GM12878 (cell line): ENCODE measurements at regions not wholly inside any gene's neighbourhood (a gene's known extent, or its start where the extent isn't known, plus 50 kb on each side); places are given as distances from the start of the nearest gene placed in this dataset.

Source experiments
- ATAC-seq: fragments of 200-7000 bp; cut with Tn5 transposase; 3 replicates; pipeline ENCODE4 v1.9.1; 2020; ENCODE audit warnings: mild to moderate bottlenecking, moderate library complexity
- BruUV-seq: library from RNA; stranded (reverse); fragments of 400-500 nt; replicated peaks from 2 replicates; lab custom pipeline; 2021; lab: Mats Ljungman, UMichigan
- CTCF ChIA-PET: fragments of 300-600 bp; sonication (Branson Sonifier 250); formaldehyde crosslinking; extraction: SDS; loops from one replicate; lab custom pipeline; 2021; ENCODE audit warnings: inconsistent platforms; lab: Yijun Ruan, JAX
- POLR2A ChIA-PET: fragments of 350-600 bp; formaldehyde crosslinking; extraction: SDS; loops from one replicate; lab custom pipeline; 2021; ENCODE audit warnings: inconsistent platforms; lab: Charles Lee
- RAD21 ChIA-PET: fragments of 300-600 bp; sonication (Branson Sonifier 250); formaldehyde crosslinking; loops from one replicate; lab custom pipeline; 2023; ENCODE audit warnings: antibody characterized with exemption; ENCODE audit not compliant: unreplicated experiment; lab: Charles Lee
- SMC1A ChIA-PET: fragments of 300-600 bp; sonication (Branson Sonifier 250); formaldehyde crosslinking; loops from one replicate; lab custom pipeline; 2023; ENCODE audit not compliant: unreplicated experiment, uncharacterized antibody; lab: Charles Lee
- DNase-seq: peaks from one replicate; pipeline ENCODE4 v3.0.0-alpha.2; 2011; ENCODE audit warnings: low read depth, low spot score
- FAIRE-seq: peaks from 3 replicates; lab custom pipeline; 2011; peaks lifted over from hg19 to GRCh38; lab: Jason Lieb, UNC
- H2AFZ ChIP-seq: 2 replicates; pipeline ENCODE4 v1.6.0; 2011; ENCODE audit warnings: low read depth, low read length, control low read depth; ENCODE audit not compliant: control insufficient read depth
- H3K27ac ChIP-seq: 2 replicates; pipeline ENCODE4 v1.5.1; 2011; ENCODE audit warnings: control low read depth; ENCODE audit not compliant: control insufficient read depth, insufficient read depth
- H3K27me3 ChIP-seq, 2 experiments: replicated peaks in 1 of 2; 2 replicates each; pipeline versions ENCODE4 v1.6.0 to v1.6.1; 2011; ENCODE audit warnings: low read length in 1 of 2; ENCODE audit not compliant: control insufficient read depth in 2 of 2, insufficient read depth in 2 of 2
- H3K36me3 ChIP-seq, 2 experiments: 2 replicates each; pipeline ENCODE4 v1.5.1; 2011; ENCODE audit warnings: low read length in 1 of 2; ENCODE audit not compliant: control insufficient read depth in 2 of 2, insufficient read depth in 2 of 2
- H3K4me1 ChIP-seq: 2 replicates; pipeline ENCODE4 v1.6.1; 2011; ENCODE audit warnings: mild to moderate bottlenecking, low read length, moderate library complexity, mixed read lengths; ENCODE audit not compliant: control insufficient read depth, insufficient read depth
- H3K4me2 ChIP-seq: 2 replicates; pipeline ENCODE4 v1.6.0; 2011; ENCODE audit warnings: control low read depth; ENCODE audit not compliant: control insufficient read depth, insufficient read depth
- H3K4me3 ChIP-seq: fragments of 200-600 bp; sonication (generic); 2 replicates; pipeline ENCODE4 v1.5.1; 2016
- H3K79me2 ChIP-seq: 2 replicates; pipeline ENCODE4 v1.6.0; 2011; ENCODE audit warnings: low read length; ENCODE audit not compliant: control insufficient read depth, insufficient read depth
- H3K9ac ChIP-seq: 2 replicates; pipeline ENCODE4 v1.8.0; 2011; ENCODE audit warnings: low read length, control low read depth, mixed read lengths; ENCODE audit not compliant: control insufficient read depth, insufficient read depth
- H3K9me3 ChIP-seq: replicated peaks from 3 replicates; pipeline ENCODE4 v1.5.1; 2011; ENCODE audit warnings: mild to moderate bottlenecking, low read length; ENCODE audit not compliant: control insufficient read depth, insufficient read depth
- H4K20me1 ChIP-seq: 2 replicates; pipeline ENCODE4 v1.6.0; 2011; ENCODE audit not compliant: control insufficient read depth, insufficient read depth
- BMI1 ChIP-seq: fragments of 450-650 bp; IDR thresholded peaks from 2 replicates; pipeline ENCODE4 v1.6.1; 2016; ENCODE audit warnings: mild to moderate bottlenecking, moderate library complexity, borderline replicate concordance
- MTA2 ChIP-seq: fragments of 450-650 bp; IDR thresholded peaks from 2 replicates; pipeline ENCODE4 v1.6.1; 2016; ENCODE audit warnings: low read depth, mild to moderate bottlenecking, moderate library complexity
- MYB ChIP-seq: fragments of 150-350 bp; IDR thresholded peaks from 2 replicates; pipeline ENCODE4 v1.6.1; 2014; ENCODE audit warnings: mild to moderate bottlenecking, low read depth, low read length, borderline replicate concordance
- NBN ChIP-seq: fragments of 450-650 bp; IDR thresholded peaks from 2 replicates; pipeline ENCODE4 v1.6.1; 2016
- NFYA ChIP-seq: IDR thresholded peaks from 2 replicates; pipeline ENCODE4 v1.6.1; 2011; ENCODE audit warnings: low read depth, mild to moderate bottlenecking, low read length, improper control_type of control experiment, borderline replicate concordance
- RB1 ChIP-seq: fragments of 450-650 bp; formaldehyde crosslinking; IDR thresholded peaks from 2 replicates; pipeline ENCODE4 v1.6.1; 2017; ENCODE audit warnings: mild to moderate bottlenecking, borderline replicate concordance
- SIX5 ChIP-seq: IDR thresholded peaks from 2 replicates; pipeline ENCODE4 v1.6.1; 2011; ENCODE audit warnings: mild to moderate bottlenecking, low read depth, low read length, moderate library complexity; ENCODE audit not compliant: severe bottlenecking
- TBL1XR1 ChIP-seq: IDR thresholded peaks from 2 replicates; pipeline ENCODE4 v1.6.1; 2012; ENCODE audit warnings: low read depth, low read length, improper control_type of control experiment
- TCF7 ChIP-seq: IDR thresholded peaks from 2 replicates; pipeline ENCODE4 v1.6.1; 2014; ENCODE audit warnings: antibody characterized with exemption, borderline replicate concordance
- YBX1 ChIP-seq: fragments of 450-650 bp; IDR thresholded peaks from 2 replicates; pipeline ENCODE4 v1.6.1; 2016; ENCODE audit warnings: antibody characterized with exemption
- WGBS: methylation state at CpG from one replicate; pipeline ENCODE4 v1.1.6; 2016; ENCODE audit warnings: low lambda C conversion rate; ENCODE audit not compliant: insufficient replicate concordance, insufficient coverage; ENCODE audit errors: missing lambda C conversion rate; 5-methylcytosine and 5-hydroxymethylcytosine counted together
- in situ Hi-C: fragments of 300-500 bp; cut with MboI; formaldehyde crosslinking; loops from 9 replicates; pipeline ENCODE4 v1.14.3; 2018; ENCODE audit warnings: mixed read lengths
- intact Hi-C: fragments of 100-400 bp; cut with micrococcal nuclease; formaldehyde crosslinking; loops from one replicate; pipeline ENCODE4 v1.14.2; 2022; ENCODE audit not compliant: unreplicated experiment
- TF ChIP-seq, protein P1 (sequence below): fragments of 450-650 bp; IDR thresholded peaks from 2 replicates; pipeline ENCODE4 v1.6.1; 2016; ENCODE audit warnings: mild to moderate bottlenecking, moderate library complexity, borderline replicate concordance
- TF ChIP-seq, protein P2 (sequence below): fragments of 450-650 bp; IDR thresholded peaks from 2 replicates; pipeline ENCODE4 v1.6.1; 2018; ENCODE audit warnings: borderline replicate concordance, mild to moderate bottlenecking; ENCODE audit not compliant: partially characterized antibody
- TF ChIP-seq, protein P3 (sequence below): IDR thresholded peaks from 2 replicates; pipeline ENCODE4 v1.6.1; 2012; ENCODE audit warnings: low read depth, low read length, improper control_type of control experiment
- TF ChIP-seq, protein P4 (sequence below): IDR thresholded peaks from 2 replicates; pipeline ENCODE4 v1.6.1; 2012; ENCODE audit warnings: low read depth, low read length, improper control_type of control experiment

DNA sequence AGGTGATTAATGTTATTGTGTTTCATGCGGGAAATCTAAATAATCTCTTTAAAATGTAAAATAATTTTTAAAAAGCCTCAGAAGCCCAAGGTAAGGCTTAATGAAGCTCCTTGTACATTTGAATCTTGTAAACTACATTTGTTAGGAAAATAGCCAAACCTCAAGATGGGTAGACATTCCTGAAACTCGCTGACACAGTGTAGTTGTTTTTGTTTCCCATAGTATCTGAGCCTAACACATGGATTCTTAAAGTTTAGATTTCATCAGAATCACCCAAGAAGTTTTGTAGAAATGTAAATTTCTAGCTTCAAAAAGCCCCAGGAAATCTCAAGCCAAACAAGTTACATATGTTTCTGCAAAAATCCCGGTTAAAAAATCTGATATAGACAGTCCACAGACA lies 1221.1 kb upstream of the ACVR2A start (continued):
- no peak for TF ChIP-seq BMI1
- TF ChIP-seq MTA2, result no peak
- TF ChIP-seq, protein P1, sequence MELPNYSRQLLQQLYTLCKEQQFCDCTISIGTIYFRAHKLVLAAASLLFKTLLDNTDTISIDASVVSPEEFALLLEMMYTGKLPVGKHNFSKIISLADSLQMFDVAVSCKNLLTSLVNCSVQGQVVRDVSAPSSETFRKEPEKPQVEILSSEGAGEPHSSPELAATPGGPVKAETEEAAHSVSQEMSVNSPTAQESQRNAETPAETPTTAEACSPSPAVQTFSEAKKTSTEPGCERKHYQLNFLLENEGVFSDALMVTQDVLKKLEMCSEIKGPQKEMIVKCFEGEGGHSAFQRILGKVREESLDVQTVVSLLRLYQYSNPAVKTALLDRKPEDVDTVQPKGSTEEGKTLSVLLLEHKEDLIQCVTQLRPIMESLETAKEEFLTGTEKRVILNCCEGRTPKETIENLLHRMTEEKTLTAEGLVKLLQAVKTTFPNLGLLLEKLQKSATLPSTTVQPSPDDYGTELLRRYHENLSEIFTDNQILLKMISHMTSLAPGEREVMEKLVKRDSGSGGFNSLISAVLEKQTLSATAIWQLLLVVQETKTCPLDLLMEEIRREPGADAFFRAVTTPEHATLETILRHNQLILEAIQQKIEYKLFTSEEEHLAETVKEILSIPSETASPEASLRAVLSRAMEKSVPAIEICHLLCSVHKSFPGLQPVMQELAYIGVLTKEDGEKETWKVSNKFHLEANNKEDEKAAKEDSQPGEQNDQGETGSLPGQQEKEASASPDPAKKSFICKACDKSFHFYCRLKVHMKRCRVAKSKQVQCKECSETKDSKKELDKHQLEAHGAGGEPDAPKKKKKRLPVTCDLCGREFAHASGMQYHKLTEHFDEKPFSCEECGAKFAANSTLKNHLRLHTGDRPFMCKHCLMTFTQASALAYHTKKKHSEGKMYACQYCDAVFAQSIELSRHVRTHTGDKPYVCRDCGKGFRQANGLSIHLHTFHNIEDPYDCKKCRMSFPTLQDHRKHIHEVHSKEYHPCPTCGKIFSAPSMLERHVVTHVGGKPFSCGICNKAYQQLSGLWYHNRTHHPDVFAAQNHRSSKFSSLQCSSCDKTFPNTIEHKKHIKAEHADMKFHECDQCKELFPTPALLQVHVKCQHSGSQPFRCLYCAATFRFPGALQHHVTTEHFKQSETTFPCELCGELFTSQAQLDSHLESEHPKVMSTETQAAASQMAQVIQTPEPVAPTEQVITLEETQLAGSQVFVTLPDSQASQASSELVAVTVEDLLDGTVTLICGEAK, result no peak

DNA sequence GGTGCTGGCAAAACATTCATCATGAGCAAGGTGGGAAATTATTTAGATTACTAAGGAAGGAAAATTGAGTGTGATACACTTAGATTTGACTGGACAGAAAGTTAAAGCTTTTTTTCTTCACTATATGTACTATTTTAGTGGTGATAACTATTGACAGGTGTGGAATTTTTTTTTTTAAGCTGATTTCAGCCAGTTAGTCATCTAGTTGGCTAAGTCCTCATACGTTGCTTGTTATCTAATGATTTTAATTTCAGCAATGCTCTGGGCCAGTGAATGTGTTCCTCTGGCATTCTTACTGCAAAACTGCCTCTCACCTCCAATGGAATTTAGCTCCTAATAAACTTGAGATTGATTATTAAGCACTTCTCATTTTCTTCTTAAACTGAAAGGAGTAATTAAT lies 1223.2 kb upstream of the ACVR2A start:
- CTCF ChIA-PET, result no interaction called here
- SMC1A ChIA-PET, result no interaction called here
- FAIRE-seq (no peak), ATAC-seq (no peak), DNase-seq (no peak)
- Histone ChIP-seq H2AFZ (no peak overlapping the region), H3K4me3 (no peak overlapping the region), H4K20me1 (no peaks in the 10 kb centered on the region), H3K4me1 (no peaks in the 10 kb centered on the region), H3K27ac (no peak overlapping the region), H3K9ac (no peak overlapping the region), H3K9me3 (no peaks in the 10 kb centered on the region), H3K36me3 (no peaks in the 10 kb centered on the region), H3K79me2 (no peaks in the 10 kb centered on the region), H3K27me3 (no peaks in the 10 kb centered on the region), H3K4me2 (no peak overlapping the region)
- 0% methylated on average over 1 of the region's 1 CpG for WGBS
- RAD21 ChIA-PET, result interaction anchor here (0.6 kb wide), 2 partner anchors 676 to 1152 kb away, joined by 3 read pairs; no protein-coding TSS in a partner anchor
- TF ChIP-seq, protein P2, sequence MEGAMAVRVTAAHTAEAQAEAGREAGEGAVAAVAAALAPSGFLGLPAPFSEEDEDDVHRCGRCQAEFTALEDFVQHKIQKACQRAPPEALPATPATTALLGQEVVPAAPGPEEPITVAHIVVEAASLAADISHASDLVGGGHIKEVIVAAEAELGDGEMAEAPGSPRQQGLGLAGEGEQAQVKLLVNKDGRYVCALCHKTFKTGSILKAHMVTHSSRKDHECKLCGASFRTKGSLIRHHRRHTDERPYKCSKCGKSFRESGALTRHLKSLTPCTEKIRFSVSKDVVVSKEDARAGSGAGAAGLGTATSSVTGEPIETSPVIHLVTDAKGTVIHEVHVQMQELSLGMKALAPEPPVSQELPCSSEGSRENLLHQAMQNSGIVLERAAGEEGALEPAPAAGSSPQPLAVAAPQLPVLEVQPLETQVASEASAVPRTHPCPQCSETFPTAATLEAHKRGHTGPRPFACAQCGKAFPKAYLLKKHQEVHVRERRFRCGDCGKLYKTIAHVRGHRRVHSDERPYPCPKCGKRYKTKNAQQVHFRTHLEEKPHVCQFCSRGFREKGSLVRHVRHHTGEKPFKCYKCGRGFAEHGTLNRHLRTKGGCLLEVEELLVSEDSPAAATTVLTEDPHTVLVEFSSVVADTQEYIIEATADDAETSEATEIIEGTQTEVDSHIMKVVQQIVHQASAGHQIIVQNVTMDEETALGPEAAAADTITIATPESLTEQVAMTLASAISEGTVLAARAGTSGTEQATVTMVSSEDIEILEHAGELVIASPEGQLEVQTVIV, result no peak
- TF ChIP-seq TCF7, result no peak
- TF ChIP-seq MYB, result no peak
- TF ChIP-seq SIX5, result no peak
- no peak for TF ChIP-seq YBX1
- TF ChIP-seq NBN, result no peak
- TF ChIP-seq, protein P3, sequence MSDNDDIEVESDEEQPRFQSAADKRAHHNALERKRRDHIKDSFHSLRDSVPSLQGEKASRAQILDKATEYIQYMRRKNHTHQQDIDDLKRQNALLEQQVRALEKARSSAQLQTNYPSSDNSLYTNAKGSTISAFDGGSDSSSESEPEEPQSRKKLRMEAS, result no peak
- TF ChIP-seq, protein P4, sequence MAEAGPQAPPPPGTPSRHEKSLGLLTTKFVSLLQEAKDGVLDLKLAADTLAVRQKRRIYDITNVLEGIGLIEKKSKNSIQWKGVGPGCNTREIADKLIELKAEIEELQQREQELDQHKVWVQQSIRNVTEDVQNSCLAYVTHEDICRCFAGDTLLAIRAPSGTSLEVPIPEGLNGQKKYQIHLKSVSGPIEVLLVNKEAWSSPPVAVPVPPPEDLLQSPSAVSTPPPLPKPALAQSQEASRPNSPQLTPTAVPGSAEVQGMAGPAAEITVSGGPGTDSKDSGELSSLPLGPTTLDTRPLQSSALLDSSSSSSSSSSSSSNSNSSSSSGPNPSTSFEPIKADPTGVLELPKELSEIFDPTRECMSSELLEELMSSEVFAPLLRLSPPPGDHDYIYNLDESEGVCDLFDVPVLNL, result no peak
- TF ChIP-seq NFYA, result no peak
- TF ChIP-seq RB1, result no peak
- no peak for TF ChIP-seq TBL1XR1
- intact Hi-C loops (no loop called here), in situ Hi-C loops (no loop called here)
- POLR2A ChIA-PET, result no interaction called here
- BruUV-seq, result no TSS peak
